AG04449 (cell line): ENCODE measurements at regions not wholly inside any gene's neighbourhood (a gene's known extent, or its start where the extent isn't known, plus 50 kb on each side); places are given as distances from the start of the nearest gene placed in this dataset.

Source experiments
- CTCF ChIA-PET: fragments of 350-600 bp; formaldehyde crosslinking; extraction: SDS; loops from one replicate; lab custom pipeline; 2021; ENCODE audit warnings: antibody characterized with exemption; lab: Yijun Ruan, JAX
- POLR2A ChIA-PET: fragments of 400-600, 350-600 bp; formaldehyde crosslinking; extraction: SDS; loops from one replicate; lab custom pipeline; 2020; ENCODE audit warnings: antibody characterized with exemption, inconsistent platforms; lab: Yijun Ruan, JAX
- DNase-seq: peaks from one replicate; pipeline ENCODE4 v3.0.0-alpha.2; 2010; ENCODE audit warnings: low read depth, low spot score
- H3K4me3 ChIP-seq: 2 replicates; pipeline ENCODE4 v1.5.1; 2011; ENCODE audit warnings: low read depth, mild to moderate bottlenecking, control low read depth, low read length
- TF ChIP-seq, protein P1 (sequence below): IDR thresholded peaks from one replicate; pipeline ENCODE4 v1.5.1; 2011; ENCODE audit warnings: mild to moderate bottlenecking, moderate library complexity, low read length, control low read depth, inconsistent platforms; ENCODE audit not compliant: insufficient read depth; ENCODE audit errors: missing control alignments

DNA sequence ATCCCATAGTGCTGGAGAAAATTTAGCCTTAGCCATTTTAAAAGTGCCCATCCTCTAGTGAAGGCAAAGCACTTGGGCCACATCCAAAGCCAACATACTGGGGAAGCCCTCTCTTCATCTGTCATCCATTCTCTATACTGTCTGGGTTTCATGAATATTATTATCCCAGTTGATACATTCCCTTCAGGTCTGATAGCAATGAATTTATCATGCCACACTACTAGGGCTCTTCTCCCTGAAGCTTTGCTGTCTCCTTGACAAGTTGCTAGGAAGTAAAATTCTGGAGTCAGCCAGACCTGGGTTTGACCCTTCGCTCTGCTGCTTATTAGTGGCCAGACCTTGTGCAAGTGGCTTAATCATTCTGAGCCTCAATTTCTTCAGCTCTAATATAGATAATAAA lies 1041.4 kb upstream of the ADGRL2 start:
- ChIA-PET CTCF (no interaction called here), POLR2A (no interaction called here)
- no peak for DNase-seq
- TF ChIP-seq, protein P1, sequence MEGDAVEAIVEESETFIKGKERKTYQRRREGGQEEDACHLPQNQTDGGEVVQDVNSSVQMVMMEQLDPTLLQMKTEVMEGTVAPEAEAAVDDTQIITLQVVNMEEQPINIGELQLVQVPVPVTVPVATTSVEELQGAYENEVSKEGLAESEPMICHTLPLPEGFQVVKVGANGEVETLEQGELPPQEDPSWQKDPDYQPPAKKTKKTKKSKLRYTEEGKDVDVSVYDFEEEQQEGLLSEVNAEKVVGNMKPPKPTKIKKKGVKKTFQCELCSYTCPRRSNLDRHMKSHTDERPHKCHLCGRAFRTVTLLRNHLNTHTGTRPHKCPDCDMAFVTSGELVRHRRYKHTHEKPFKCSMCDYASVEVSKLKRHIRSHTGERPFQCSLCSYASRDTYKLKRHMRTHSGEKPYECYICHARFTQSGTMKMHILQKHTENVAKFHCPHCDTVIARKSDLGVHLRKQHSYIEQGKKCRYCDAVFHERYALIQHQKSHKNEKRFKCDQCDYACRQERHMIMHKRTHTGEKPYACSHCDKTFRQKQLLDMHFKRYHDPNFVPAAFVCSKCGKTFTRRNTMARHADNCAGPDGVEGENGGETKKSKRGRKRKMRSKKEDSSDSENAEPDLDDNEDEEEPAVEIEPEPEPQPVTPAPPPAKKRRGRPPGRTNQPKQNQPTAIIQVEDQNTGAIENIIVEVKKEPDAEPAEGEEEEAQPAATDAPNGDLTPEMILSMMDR = no peak
- H3K4me3 ChIP-seq = no peak overlapping the region

DNA sequence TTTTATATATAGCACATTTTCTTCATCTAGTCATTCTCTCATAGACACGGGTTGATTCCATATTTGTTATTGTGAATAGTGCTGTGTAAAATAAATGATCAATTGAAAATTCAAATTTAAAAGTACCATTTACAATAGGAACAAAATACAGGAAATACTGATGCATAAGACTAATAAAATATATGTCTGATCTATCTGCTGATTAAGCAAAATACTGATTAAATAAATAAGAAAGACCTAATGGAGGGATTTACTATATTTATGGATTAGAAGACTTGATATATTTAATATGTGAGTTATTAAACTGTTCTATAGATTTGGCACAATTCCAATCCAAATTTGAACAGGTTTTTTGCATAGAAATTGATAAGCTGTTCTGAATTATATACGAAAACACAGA lies 1044.8 kb upstream of the ADGRL2 start:
- no peak for DNase-seq
- TF ChIP-seq, protein P1 = no peak
- ChIA-PET CTCF (no interaction called here), POLR2A (no interaction called here)
- H3K4me3 ChIP-seq = no peak overlapping the region

DNA sequence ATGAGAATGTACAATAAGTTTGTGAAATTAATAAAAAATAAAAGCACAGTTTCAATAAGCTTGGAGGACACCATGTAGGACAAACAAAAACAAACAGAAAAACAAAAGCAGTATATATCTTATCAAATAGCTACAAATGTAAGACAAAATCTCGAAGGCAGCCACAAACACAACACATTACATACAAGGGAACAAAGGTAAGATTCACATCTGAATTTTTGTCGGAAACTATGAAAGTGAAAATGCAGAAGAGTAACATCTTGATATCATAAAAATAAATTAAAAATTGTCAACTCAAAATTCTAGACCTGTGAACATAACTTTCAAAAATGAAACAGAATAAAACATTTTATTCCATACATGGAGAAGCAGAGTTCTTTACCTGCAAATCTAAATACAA lies 1049.5 kb upstream of the ADGRL2 start:
- POLR2A ChIA-PET = no interaction called here
- H3K4me3 ChIP-seq = no peak overlapping the region
- TF ChIP-seq, protein P1 = no peak
- CTCF ChIA-PET = no interaction called here
- no peak for DNase-seq

DNA sequence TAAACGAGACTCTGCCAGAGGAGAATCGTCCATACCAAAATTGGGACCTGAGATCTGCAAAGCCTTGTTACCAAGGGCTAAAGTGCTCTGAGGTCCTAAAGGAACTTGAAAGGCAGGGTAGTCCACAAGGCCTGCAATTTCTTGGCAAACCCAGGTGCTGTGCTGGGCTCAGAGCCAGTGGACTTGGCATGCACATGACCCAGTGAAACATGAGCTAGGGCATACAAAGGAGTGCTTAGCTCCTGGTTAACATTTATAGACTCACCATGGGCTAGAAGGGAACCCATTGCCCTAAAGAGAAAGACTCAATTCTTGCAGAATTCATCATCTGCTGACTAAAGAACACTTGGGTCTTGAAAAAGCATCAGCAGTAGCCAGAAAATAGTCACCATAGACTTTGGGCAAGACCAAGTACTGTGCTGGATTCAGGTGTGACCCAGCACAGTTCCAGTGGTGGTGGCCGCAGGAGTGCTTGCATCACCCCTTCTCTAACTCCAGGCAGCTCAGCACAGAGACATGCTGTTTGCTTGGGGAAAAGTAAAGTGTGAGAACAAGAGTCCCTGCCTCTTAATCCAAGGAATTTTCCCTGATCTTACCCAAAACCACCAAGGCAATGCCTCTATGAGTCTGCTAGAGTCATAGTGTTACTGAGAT lies 1069.4 kb upstream of the ADGRL2 start:
- CTCF ChIA-PET = no interaction called here
- TF ChIP-seq, protein P1 = no peak
- POLR2A ChIA-PET = no interaction called here
- DNase-seq = no peak
- no peak overlapping the region for H3K4me3 ChIP-seq

DNA sequence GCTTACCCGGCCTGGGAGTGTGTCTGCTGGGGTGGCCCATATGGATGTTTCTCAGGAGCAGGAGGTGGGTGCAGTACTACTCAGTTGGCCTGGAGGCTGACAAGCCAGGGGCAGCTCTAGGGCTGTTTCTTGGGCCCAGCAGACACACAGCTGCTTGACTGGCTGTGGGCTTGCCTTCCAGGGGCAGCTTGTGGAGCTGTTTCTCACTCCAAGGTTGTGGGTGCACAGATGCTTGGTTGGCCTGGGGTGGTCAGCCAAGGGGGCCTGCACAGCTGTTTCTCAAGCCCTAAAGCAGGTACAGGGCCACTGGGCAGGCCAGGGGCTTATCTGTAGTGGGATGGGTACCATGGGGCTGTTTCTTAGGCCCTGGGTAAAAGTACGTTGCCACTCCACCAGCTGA lies 1078.1 kb upstream of the ADGRL2 start:
- DNase-seq = no peak
- H3K4me3 ChIP-seq = no peak overlapping the region
- TF ChIP-seq, protein P1 = no peak
- POLR2A ChIA-PET = no interaction called here
- CTCF ChIA-PET = no interaction called here

DNA sequence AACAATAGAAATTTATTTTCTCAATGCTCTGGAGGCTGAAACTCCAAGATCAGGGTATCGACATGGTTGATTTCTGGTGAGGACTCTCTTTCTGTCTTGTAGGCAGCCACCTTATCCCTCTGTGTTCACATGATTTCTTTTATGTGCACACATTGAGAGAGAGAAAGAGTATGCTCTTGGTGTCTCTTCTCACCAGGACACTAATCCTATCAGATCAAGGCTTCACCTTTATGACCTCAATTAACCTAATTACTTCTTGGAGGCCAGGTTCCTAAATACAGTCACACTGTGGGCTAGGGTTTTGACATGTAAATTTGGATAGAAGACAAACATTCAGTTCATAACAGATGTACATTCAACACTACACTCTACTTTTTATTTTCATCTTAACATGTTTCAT lies 1094.2 kb upstream of the ADGRL2 start:
- ChIA-PET POLR2A (no interaction called here), CTCF (no interaction called here)
- no peak for DNase-seq
- TF ChIP-seq, protein P1 = no peak
- no peak overlapping the region for H3K4me3 ChIP-seq
